WTC11 (cell line): ENCODE measurements at regions not wholly inside any gene's neighbourhood (a gene's known extent, or its start where the extent isn't known, plus 50 kb on each side); places are given as distances from the start of the nearest gene placed in this dataset.

Experiments
- CTCF ChIP-seq: fragments of 200-600 bp; IDR thresholded peaks from 2 replicates; pipeline ENCODE4 v1.8.0; 2022; ENCODE audit warnings: antibody characterized with exemption
- ZBTB21 ChIP-seq: sonication (generic); formaldehyde crosslinking; IDR thresholded peaks from 2 replicates; pipeline ENCODE4 v1.8.1; 2023; ENCODE audit warnings: mild to moderate bottlenecking, missing genetic modification reagents, borderline replicate concordance
- ZNF219 ChIP-seq: sonication (generic); formaldehyde crosslinking; IDR thresholded peaks from 2 replicates; pipeline ENCODE4 v1.8.0; 2023; ENCODE audit warnings: missing genetic modification reagents, mild to moderate bottlenecking, borderline replicate concordance
- ZNF281 ChIP-seq: sonication (generic); formaldehyde crosslinking; IDR thresholded peaks from 2 replicates; pipeline ENCODE4 v1.8.0; 2023; ENCODE audit warnings: mild to moderate bottlenecking, missing genetic modification reagents
- TF ChIP-seq, protein P1 (sequence below): sonication (generic); formaldehyde crosslinking; IDR thresholded peaks from 2 replicates; pipeline ENCODE4 v1.8.0; 2022; ENCODE audit warnings: missing genetic modification reagents
- TF ChIP-seq, protein P2 (sequence below): sonication (generic); formaldehyde crosslinking; conservative IDR thresholded peaks from 2 replicates; pipeline ENCODE4 v1.8.1; 2022; ENCODE audit warnings: mild to moderate bottlenecking, missing genetic modification reagents

DNA sequence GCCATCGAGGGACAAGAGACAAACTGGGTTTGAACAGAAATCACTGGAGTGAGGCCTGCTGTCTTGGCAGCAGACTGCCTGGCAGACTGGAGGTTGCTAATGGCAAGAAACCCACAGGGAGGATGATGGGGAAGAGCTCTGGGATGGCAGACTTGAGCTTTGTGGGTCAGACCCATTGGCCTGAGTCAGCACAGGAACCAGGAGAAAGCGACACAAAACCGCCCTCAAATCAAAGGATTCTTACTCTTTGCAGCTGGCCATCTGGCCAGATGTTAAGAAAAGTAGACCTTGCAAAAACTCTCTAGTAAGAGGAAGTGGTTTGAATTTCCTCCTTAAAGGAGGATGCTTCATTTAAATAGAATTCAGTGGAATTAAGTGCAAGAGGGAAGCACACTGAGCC lies 195.2 kb upstream of the JUN start:
- TF ChIP-seq ZBTB21 (no peak), CTCF (no peak), ZNF281 (CRISPR knock-in tag) (no peak), ZNF219 (CRISPR knock-in tag) (no peak)
- TF ChIP-seq, protein P1, sequence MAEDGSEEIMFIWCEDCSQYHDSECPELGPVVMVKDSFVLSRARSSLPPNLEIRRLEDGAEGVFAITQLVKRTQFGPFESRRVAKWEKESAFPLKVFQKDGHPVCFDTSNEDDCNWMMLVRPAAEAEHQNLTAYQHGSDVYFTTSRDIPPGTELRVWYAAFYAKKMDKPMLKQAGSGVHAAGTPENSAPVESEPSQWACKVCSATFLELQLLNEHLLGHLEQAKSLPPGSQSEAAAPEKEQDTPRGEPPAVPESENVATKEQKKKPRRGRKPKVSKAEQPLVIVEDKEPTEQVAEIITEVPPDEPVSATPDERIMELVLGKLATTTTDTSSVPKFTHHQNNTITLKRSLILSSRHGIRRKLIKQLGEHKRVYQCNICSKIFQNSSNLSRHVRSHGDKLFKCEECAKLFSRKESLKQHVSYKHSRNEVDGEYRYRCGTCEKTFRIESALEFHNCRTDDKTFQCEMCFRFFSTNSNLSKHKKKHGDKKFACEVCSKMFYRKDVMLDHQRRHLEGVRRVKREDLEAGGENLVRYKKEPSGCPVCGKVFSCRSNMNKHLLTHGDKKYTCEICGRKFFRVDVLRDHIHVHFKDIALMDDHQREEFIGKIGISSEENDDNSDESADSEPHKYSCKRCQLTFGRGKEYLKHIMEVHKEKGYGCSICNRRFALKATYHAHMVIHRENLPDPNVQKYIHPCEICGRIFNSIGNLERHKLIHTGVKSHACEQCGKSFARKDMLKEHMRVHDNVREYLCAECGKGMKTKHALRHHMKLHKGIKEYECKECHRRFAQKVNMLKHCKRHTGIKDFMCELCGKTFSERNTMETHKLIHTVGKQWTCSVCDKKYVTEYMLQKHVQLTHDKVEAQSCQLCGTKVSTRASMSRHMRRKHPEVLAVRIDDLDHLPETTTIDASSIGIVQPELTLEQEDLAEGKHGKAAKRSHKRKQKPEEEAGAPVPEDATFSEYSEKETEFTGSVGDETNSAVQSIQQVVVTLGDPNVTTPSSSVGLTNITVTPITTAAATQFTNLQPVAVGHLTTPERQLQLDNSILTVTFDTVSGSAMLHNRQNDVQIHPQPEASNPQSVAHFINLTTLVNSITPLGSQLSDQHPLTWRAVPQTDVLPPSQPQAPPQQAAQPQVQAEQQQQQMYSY (CRISPR knock-in tag): no peak
- TF ChIP-seq, protein P2, sequence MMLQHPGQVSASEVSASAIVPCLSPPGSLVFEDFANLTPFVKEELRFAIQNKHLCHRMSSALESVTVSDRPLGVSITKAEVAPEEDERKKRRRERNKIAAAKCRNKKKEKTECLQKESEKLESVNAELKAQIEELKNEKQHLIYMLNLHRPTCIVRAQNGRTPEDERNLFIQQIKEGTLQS: no peak
